SK-N-SH (cell line): ENCODE measurements at regions not wholly inside any gene's neighbourhood (a gene's known extent, or its start where the extent isn't known, plus 50 kb on each side); places are given as distances from the start of the nearest gene placed in this dataset.

ENCODE experiments used
- CTCF ChIA-PET: fragments of 300-600, 350-600 bp; formaldehyde crosslinking; extraction: SDS; loops from one replicate; lab custom pipeline; 2021; lab: Yijun Ruan, JAX
- POLR2A ChIA-PET: fragments of 350-600 bp; sonication (Branson Sonifier 250); formaldehyde crosslinking; extraction: SDS; loops from one replicate; lab custom pipeline; 2020; ENCODE audit warnings: antibody characterized with exemption, inconsistent platforms; lab: Yijun Ruan, JAX
- DNase-seq: peaks from one replicate; pipeline ENCODE4 v3.0.0; 2012
- H2AFZ ChIP-seq: fragments of 200-600 bp; sonication (generic); 2 replicates; pipeline ENCODE4 v1.8.1; 2016; ENCODE audit warnings: antibody characterized with exemption, mild to moderate bottlenecking, low read depth
- H3F3A ChIP-seq: fragments of 200-600 bp; sonication (generic); replicated peaks from 2 replicates; pipeline ENCODE3; 2016; ENCODE audit warnings: antibody characterized with exemption, mild to moderate bottlenecking; ENCODE audit not compliant: insufficient read depth
- H3K27ac ChIP-seq, 2 experiments: fragments of 200-500 bp in 1 of 2; fragments of 200-600 bp in 1 of 2; sonication (Bioruptor generic) in 1 of 2; sonication (generic), shearing (Covaris generic) in 1 of 2; 2 replicates each; pipeline versions ENCODE4 v1.5.1 to v1.6.1; 2014 to 2016; ENCODE audit warnings: low read depth in 2 of 2, inconsistent platforms in 1 of 2, low read length in 1 of 2, mild to moderate bottlenecking in 1 of 2, mixed read lengths in 1 of 2
- H3K27me3 ChIP-seq: fragments of 200-600 bp; sonication (generic), shearing (Covaris generic); 2 replicates; pipeline ENCODE4 v1.6.1; 2016; ENCODE audit warnings: mixed run types; ENCODE audit not compliant: insufficient read depth
- H3K36me3 ChIP-seq, 2 experiments: fragments of 200-500 bp in 1 of 2; fragments of 200-600 bp in 1 of 2; sonication (Bioruptor generic) in 1 of 2; sonication (generic) in 1 of 2; replicated peaks in 1 of 2; 2 replicates each; pipeline versions ENCODE3 to v1.5.1; 2014 to 2016; ENCODE audit warnings: low read length in 1 of 2, mild to moderate bottlenecking in 1 of 2; ENCODE audit not compliant: insufficient read depth in 2 of 2, control insufficient read depth in 1 of 2
- H3K4me1 ChIP-seq, 2 experiments: fragments of 200-500 bp in 1 of 2; fragments of 200-600 bp in 1 of 2; sonication (Bioruptor generic) in 1 of 2; sonication (generic), shearing (Covaris generic) in 1 of 2; 2 replicates each; pipeline versions ENCODE4 v1.5.1 to v1.6.1; 2014 to 2016; ENCODE audit warnings: low read depth in 1 of 2, low read length in 1 of 2, mixed run types in 1 of 2; ENCODE audit not compliant: insufficient read depth in 2 of 2, control insufficient read depth in 1 of 2
- H3K4me2 ChIP-seq: fragments of 200-600 bp; sonication (generic), shearing (Covaris generic); 2 replicates; pipeline ENCODE4 v1.6.1; 2017; ENCODE audit warnings: mixed run types
- H3K4me3 ChIP-seq, 2 experiments: fragments of 200-500 bp in 1 of 2; fragments of 200-600 bp in 1 of 2; sonication (Bioruptor generic) in 1 of 2; sonication (generic), shearing (Covaris generic) in 1 of 2; 2 replicates each; pipeline versions ENCODE4 v1.5.1 to v1.8.1; 2014 to 2016; ENCODE audit warnings: low read depth in 2 of 2, inconsistent platforms in 1 of 2, low read length in 1 of 2, mild to moderate bottlenecking in 1 of 2, mixed read lengths in 1 of 2, moderate library complexity in 1 of 2
- H3K79me2 ChIP-seq: fragments of 200-600 bp; sonication (generic); 2 replicates; pipeline ENCODE4 v1.8.1; 2017; ENCODE audit warnings: mild to moderate bottlenecking; ENCODE audit not compliant: insufficient read depth
- H3K9ac ChIP-seq: fragments of 200-600 bp; sonication (generic); 2 replicates; pipeline ENCODE4 v1.6.1; 2017; ENCODE audit warnings: mixed run types
- H3K9me2 ChIP-seq: fragments of 200-600 bp; sonication (generic); 2 replicates; pipeline ENCODE4 v1.6.1; 2017; ENCODE audit warnings: mixed run types
- H3K9me3 ChIP-seq: fragments of 200-600 bp; sonication (generic); 2 replicates; pipeline ENCODE4 v1.6.1; 2017; ENCODE audit warnings: mixed run types, mild to moderate bottlenecking, moderate library complexity
- H4K20me1 ChIP-seq: fragments of 200-600 bp; sonication (generic); 2 replicates; pipeline ENCODE4 v1.6.1; 2017; ENCODE audit warnings: mild to moderate bottlenecking, mixed run types; ENCODE audit not compliant: insufficient read depth
- EP300 ChIP-seq, 2 experiments: IDR thresholded peaks; 2 replicates each; pipeline versions ENCODE4 v1.4.0 to v1.6.1; 2012; ENCODE audit warnings: borderline replicate concordance in 1 of 2, low read depth in 1 of 2, low read length in 1 of 2
- FOSL2 ChIP-seq: IDR thresholded peaks from 2 replicates; pipeline ENCODE4 v1.4.0; 2012; ENCODE audit warnings: low read depth, mild to moderate bottlenecking, moderate library complexity, borderline replicate concordance
- FOXM1 ChIP-seq: IDR thresholded peaks from 2 replicates; pipeline ENCODE4 v1.4.0; 2012; ENCODE audit warnings: low read depth, mild to moderate bottlenecking
- GABPA ChIP-seq: IDR thresholded peaks from 2 replicates; pipeline ENCODE4 v1.4.0; 2012; ENCODE audit warnings: low read depth, mild to moderate bottlenecking
- GATA2 ChIP-seq: sonication (generic); formaldehyde crosslinking; IDR thresholded peaks from 2 replicates; pipeline ENCODE4 v1.5.0; 2020; ENCODE audit warnings: mild to moderate bottlenecking, missing genetic modification reagents
- JUND ChIP-seq: IDR thresholded peaks from 2 replicates; pipeline ENCODE4 v1.4.0; 2012
- MEF2A ChIP-seq: IDR thresholded peaks from 2 replicates; pipeline ENCODE4 v1.4.0; 2012; ENCODE audit warnings: low read depth, borderline replicate concordance
- MXI1 ChIP-seq: IDR thresholded peaks from 2 replicates; pipeline ENCODE4 v1.6.1; 2012; ENCODE audit warnings: mild to moderate bottlenecking, low read depth, low read length, improper control_type of control experiment
- NRF1 ChIP-seq: IDR thresholded peaks from 2 replicates; pipeline ENCODE4 v1.6.1; 2012; ENCODE audit warnings: low read depth, mild to moderate bottlenecking, low read length
- POLR2AphosphoS5 ChIP-seq: IDR thresholded peaks from 2 replicates; pipeline ENCODE4 v1.6.1; 2012; ENCODE audit warnings: low read depth, low read length
- RAD21 ChIP-seq: IDR thresholded peaks from 2 replicates; pipeline ENCODE4 v1.6.1; 2012; ENCODE audit warnings: mild to moderate bottlenecking, low read length
- RXRA ChIP-seq: IDR thresholded peaks from 2 replicates; pipeline ENCODE4 v1.4.0; 2012; ENCODE audit warnings: low read depth, mild to moderate bottlenecking, borderline replicate concordance
- SIN3A ChIP-seq: IDR thresholded peaks from 2 replicates; pipeline ENCODE4 v1.6.1; 2012; ENCODE audit warnings: low read depth, mild to moderate bottlenecking, low read length, moderate library complexity, borderline replicate concordance
- TAF1 ChIP-seq: IDR thresholded peaks from 2 replicates; pipeline ENCODE4 v1.6.1; 2012; ENCODE audit warnings: low read depth, mild to moderate bottlenecking, low read length, moderate library complexity, borderline replicate concordance
- YY1 ChIP-seq: IDR thresholded peaks from 2 replicates; pipeline ENCODE4 v1.4.0; 2012; ENCODE audit warnings: low read depth, mild to moderate bottlenecking
- WGBS: methylation state at CpG from one replicate; pipeline ENCODE4 v1.1.6; 2017; ENCODE audit warnings: low lambda C conversion rate; 5-methylcytosine and 5-hydroxymethylcytosine counted together
- TF ChIP-seq, protein P1 (sequence below): IDR thresholded peaks from 2 replicates; pipeline ENCODE4 v1.6.1; 2012; ENCODE audit warnings: mild to moderate bottlenecking, low read depth, low read length, moderate library complexity
- TF ChIP-seq, protein P2 (sequence below): fragments of 200-600 bp; sonication (generic); IDR thresholded peaks from 2 replicates; pipeline ENCODE4 v1.6.1; 2017; ENCODE audit warnings: antibody characterized with exemption, mild to moderate bottlenecking, moderate library complexity
- TF ChIP-seq, protein P3 (sequence below): IDR thresholded peaks from 2 replicates; pipeline ENCODE4 v1.4.0; 2012; ENCODE audit warnings: low read depth

DNA sequence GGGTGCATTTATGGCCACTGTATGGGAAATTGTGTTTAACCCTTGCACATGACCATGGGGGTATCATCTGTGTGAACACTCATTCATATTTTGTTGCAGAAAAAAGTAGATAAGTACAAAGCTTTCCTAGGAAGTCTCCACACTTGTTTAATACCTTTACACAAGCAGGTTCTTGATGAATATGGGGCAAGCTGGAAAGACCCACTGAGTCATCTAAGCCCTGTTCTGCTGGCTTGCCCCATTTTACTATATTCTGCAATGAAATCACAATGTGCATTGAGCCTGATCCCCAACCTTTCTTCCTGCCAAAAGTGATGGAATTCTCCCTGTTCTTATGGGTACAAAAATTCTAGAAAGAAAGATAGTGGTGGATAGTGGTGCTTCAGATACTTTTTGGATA is 99.8 kb downstream of the CCDC71L start:
- Histone ChIP-seq H3K9ac (no peak overlapping the region), H3K9me2 (no peaks in the 10 kb centered on the region), H3K27ac (no peak overlapping the region), H3K36me3 (no peaks in the 10 kb centered on the region), H3K4me3 (no peak overlapping the region), H3K79me2 (no peaks in the 10 kb centered on the region), H3F3A (no peaks in the 10 kb centered on the region), H3K4me1 (peaks cover 0 to 8% of the 10 kb centered on the region in 2 experiments; a peak in 2 of 4 replicates), H3K27me3 (no peaks in the 10 kb centered on the region), H4K20me1 (no peaks in the 10 kb centered on the region), H2AFZ (no peak overlapping the region), H3K9me3 (no peaks in the 10 kb centered on the region), H3K4me2 (no peak overlapping the region)
- ChIA-PET CTCF (interaction anchor here (1.1 kb wide), 1 partner anchor 18 kb away, joined by 4 read pairs; no protein-coding TSS in a partner anchor), POLR2A (no interaction called here)
- TF ChIP-seq GABPA: no peak
- no peak for TF ChIP-seq JUND
- no peak for TF ChIP-seq RAD21
- no peak for TF ChIP-seq NRF1
- TF ChIP-seq SIN3A: no peak
- TF ChIP-seq, protein P1, sequence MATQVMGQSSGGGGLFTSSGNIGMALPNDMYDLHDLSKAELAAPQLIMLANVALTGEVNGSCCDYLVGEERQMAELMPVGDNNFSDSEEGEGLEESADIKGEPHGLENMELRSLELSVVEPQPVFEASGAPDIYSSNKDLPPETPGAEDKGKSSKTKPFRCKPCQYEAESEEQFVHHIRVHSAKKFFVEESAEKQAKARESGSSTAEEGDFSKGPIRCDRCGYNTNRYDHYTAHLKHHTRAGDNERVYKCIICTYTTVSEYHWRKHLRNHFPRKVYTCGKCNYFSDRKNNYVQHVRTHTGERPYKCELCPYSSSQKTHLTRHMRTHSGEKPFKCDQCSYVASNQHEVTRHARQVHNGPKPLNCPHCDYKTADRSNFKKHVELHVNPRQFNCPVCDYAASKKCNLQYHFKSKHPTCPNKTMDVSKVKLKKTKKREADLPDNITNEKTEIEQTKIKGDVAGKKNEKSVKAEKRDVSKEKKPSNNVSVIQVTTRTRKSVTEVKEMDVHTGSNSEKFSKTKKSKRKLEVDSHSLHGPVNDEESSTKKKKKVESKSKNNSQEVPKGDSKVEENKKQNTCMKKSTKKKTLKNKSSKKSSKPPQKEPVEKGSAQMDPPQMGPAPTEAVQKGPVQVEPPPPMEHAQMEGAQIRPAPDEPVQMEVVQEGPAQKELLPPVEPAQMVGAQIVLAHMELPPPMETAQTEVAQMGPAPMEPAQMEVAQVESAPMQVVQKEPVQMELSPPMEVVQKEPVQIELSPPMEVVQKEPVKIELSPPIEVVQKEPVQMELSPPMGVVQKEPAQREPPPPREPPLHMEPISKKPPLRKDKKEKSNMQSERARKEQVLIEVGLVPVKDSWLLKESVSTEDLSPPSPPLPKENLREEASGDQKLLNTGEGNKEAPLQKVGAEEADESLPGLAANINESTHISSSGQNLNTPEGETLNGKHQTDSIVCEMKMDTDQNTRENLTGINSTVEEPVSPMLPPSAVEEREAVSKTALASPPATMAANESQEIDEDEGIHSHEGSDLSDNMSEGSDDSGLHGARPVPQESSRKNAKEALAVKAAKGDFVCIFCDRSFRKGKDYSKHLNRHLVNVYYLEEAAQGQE: no peak
- TF ChIP-seq MEF2A: no peak
- no peak for TF ChIP-seq YY1
- TF ChIP-seq, protein P2, sequence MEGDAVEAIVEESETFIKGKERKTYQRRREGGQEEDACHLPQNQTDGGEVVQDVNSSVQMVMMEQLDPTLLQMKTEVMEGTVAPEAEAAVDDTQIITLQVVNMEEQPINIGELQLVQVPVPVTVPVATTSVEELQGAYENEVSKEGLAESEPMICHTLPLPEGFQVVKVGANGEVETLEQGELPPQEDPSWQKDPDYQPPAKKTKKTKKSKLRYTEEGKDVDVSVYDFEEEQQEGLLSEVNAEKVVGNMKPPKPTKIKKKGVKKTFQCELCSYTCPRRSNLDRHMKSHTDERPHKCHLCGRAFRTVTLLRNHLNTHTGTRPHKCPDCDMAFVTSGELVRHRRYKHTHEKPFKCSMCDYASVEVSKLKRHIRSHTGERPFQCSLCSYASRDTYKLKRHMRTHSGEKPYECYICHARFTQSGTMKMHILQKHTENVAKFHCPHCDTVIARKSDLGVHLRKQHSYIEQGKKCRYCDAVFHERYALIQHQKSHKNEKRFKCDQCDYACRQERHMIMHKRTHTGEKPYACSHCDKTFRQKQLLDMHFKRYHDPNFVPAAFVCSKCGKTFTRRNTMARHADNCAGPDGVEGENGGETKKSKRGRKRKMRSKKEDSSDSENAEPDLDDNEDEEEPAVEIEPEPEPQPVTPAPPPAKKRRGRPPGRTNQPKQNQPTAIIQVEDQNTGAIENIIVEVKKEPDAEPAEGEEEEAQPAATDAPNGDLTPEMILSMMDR: no peak
- TF ChIP-seq MXI1: no peak
- no peak for TF ChIP-seq RXRA
- no peak for TF ChIP-seq TAF1
- no peak for TF ChIP-seq GATA2 (CRISPR knock-in tag)
- TF ChIP-seq FOSL2: no peak
- DNase-seq: no peak

DNA sequence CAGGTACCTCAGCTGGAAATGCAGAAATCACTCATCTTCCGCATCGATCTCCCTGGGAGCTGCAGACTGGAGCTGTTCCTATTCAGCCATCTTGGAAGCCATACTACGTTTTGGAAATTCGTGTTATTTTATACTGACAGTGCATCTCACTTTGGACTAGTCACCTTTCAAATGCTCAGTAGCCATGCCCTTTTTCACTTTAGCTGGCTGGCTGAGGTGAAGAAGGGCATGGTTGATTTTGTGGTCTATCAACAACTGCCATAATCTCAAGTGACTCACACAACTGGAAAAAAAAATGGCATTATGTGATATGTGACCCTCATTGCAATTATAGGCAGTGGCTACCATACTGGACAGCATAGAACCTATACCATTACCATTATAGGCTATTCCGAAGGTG is 100.5 kb downstream of the CCDC71L start:
- CTCF ChIA-PET: interaction anchor here (1.1 kb wide), 1 partner anchor 17 kb away, joined by 3 read pairs; no protein-coding TSS in a partner anchor
- H3K4me1 ChIP-seq: peaks cover 0 to 8% of the 10 kb centered on the region in 2 experiments; a peak in 2 of 4 replicates

More for the DNA sequence above, 100.5 kb downstream of the CCDC71L start:
- H3K9me2 ChIP-seq: no peaks in the 10 kb centered on the region
- no peak overlapping the region for H2AFZ ChIP-seq
- no peaks in the 10 kb centered on the region for H4K20me1 ChIP-seq
- H3K9ac ChIP-seq: no peak overlapping the region
- no peaks in the 10 kb centered on the region for H3K27me3 ChIP-seq
- POLR2A ChIA-PET: no interaction called here
- TF ChIP-seq, protein P3, sequence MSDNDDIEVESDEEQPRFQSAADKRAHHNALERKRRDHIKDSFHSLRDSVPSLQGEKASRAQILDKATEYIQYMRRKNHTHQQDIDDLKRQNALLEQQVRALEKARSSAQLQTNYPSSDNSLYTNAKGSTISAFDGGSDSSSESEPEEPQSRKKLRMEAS: no peak
- TF ChIP-seq SIN3A (no peak), YY1 (no peak), MXI1 (no peak), POLR2AphosphoS5 (no peak), FOSL2 (no peak), EP300 (IDR thresholded peaks at IDR 0.05; ENCODE audit: borderline replicate concordance in 1 of 2, low read depth in 1 of 2, low read length in 1 of 2) (no peak), FOXM1 (no peak), GATA2 (CRISPR knock-in tag) (no peak)
- TF ChIP-seq, protein P2: no peak
- TF ChIP-seq, all 33 proteins: peak for 0
- H3K4me3 ChIP-seq: no peak overlapping the region
- no peaks in the 10 kb centered on the region for H3K79me2 ChIP-seq
- no peak overlapping the region for H3K4me2 ChIP-seq
- no peak for DNase-seq
- no peaks in the 10 kb centered on the region for H3F3A ChIP-seq
- no peaks in the 10 kb centered on the region for H3K9me3 ChIP-seq
- WGBS: 77% methylated on average over 5 of the region's 5 CpGs
- no peaks in the 10 kb centered on the region for H3K36me3 ChIP-seq
- H3K27ac ChIP-seq: no peak overlapping the region
